ENCODE measurements at regions not wholly inside any gene's neighbourhood (a gene's known extent, or its start where the extent isn't known, plus 50 kb on each side); places are given as distances from the start of the nearest gene placed in this dataset.

DNA sequence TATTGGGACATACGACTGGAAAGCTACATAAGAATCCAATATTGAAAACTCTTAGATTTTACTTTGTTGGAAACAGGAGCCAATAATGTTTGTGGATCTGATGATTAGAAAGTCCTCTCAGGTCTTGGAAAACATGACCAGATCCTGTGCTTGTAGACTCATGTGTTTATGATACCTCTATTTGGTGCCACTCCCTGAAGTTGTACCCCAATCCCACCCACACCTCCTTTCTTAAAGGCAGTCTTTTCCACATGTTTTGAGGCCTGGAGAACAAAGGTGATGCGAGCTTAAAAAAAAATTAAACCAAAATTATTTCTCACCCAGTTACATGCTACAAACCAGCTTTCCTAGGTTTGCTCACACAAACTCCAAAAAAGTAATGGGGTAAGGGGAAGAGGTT is 262.7 kb downstream of the PTTG2 start:
- H3K4me3 ChIP-seq (ENCODE audit: low read depth, low read length, poor library complexity, severe bottlenecking): no peak overlapping the region
- no peaks in the 10 kb centered on the region for H3K4me1 ChIP-seq (ENCODE audit: insufficient read depth, low read length, poor library complexity, severe bottlenecking)
- H3K27me3 ChIP-seq (replicated peaks; ENCODE audit: insufficient read depth, low read depth, low read length, poor library complexity): no peaks in the 10 kb centered on the region
- BruUV-seq (replicated peaks): no TSS peak
- H3K36me3 ChIP-seq (ENCODE audit: insufficient read depth, low read length, poor library complexity, severe bottlenecking): no peaks in the 10 kb centered on the region
- no peak for DNase-seq (ENCODE audit: low spot score)
- TF ChIP-seq, protein P1, sequence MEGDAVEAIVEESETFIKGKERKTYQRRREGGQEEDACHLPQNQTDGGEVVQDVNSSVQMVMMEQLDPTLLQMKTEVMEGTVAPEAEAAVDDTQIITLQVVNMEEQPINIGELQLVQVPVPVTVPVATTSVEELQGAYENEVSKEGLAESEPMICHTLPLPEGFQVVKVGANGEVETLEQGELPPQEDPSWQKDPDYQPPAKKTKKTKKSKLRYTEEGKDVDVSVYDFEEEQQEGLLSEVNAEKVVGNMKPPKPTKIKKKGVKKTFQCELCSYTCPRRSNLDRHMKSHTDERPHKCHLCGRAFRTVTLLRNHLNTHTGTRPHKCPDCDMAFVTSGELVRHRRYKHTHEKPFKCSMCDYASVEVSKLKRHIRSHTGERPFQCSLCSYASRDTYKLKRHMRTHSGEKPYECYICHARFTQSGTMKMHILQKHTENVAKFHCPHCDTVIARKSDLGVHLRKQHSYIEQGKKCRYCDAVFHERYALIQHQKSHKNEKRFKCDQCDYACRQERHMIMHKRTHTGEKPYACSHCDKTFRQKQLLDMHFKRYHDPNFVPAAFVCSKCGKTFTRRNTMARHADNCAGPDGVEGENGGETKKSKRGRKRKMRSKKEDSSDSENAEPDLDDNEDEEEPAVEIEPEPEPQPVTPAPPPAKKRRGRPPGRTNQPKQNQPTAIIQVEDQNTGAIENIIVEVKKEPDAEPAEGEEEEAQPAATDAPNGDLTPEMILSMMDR (conservative IDR thresholded peaks at IDR 0.05; ENCODE audit: low read depth, low read length): no peak
- TF ChIP-seq EZH2 (IDR thresholded peaks at IDR 0.05; ENCODE audit: borderline replicate concordance, low read depth, low read length, poor library complexity, severe bottlenecking): no peak
- ChIA-PET CTCF (no interaction called here), POLR2A (ENCODE audit: low non-redundant PET) (no interaction called here)
- H3K9me3 ChIP-seq (ENCODE audit: low read depth, low read length, poor library complexity, severe bottlenecking): no peaks in the 10 kb centered on the region
- intact Hi-C loops (cut with micrococcal nuclease; ENCODE audit: unreplicated experiment): no loop called here
- no peak overlapping the region for H3K27ac ChIP-seq (ENCODE audit: low read depth, low read length, poor library complexity, severe bottlenecking)

DNA sequence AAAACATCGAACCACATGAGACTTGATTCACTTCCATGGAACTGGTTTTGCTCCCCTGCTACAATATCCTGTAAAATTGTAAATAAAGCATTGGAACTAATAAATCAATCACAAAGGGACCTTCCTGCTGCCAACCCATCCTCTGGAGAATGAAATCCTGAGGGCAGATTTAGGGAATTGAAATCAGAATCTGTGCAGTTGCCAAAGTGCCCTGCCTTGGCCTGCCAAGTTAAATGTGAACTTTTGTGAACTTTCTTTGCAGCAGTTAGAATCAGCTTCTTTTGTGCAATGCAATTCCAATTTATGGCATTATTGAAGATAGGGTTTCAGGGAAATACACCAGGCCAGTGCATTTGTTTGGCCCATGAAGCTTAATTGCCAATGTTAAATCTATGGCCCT is 263.1 kb downstream of the PTTG2 start:
- Histone ChIP-seq H3K36me3 (ENCODE audit: insufficient read depth, low read length, poor library complexity, severe bottlenecking) (no peaks in the 10 kb centered on the region), H3K27me3 (replicated peaks; ENCODE audit: insufficient read depth, low read depth, low read length, poor library complexity) (no peaks in the 10 kb centered on the region), H3K27ac (ENCODE audit: low read depth, low read length, poor library complexity, severe bottlenecking) (no peak overlapping the region), H3K9me3 (ENCODE audit: low read depth, low read length, poor library complexity, severe bottlenecking) (no peaks in the 10 kb centered on the region), H3K4me3 (ENCODE audit: low read depth, low read length, poor library complexity, severe bottlenecking) (no peak overlapping the region), H3K4me1 (ENCODE audit: insufficient read depth, low read length, poor library complexity, severe bottlenecking) (no peaks in the 10 kb centered on the region)
- TF ChIP-seq EZH2 (IDR thresholded peaks at IDR 0.05; ENCODE audit: borderline replicate concordance, low read depth, low read length, poor library complexity, severe bottlenecking): no peak
- TF ChIP-seq, protein P1 (conservative IDR thresholded peaks at IDR 0.05; ENCODE audit: low read depth, low read length): no peak
- BruUV-seq (replicated peaks): no TSS peak
- intact Hi-C loops (cut with micrococcal nuclease; ENCODE audit: unreplicated experiment): no loop called here
- ChIA-PET CTCF (no interaction called here), POLR2A (ENCODE audit: low non-redundant PET) (no interaction called here)
- no peak for DNase-seq (ENCODE audit: low spot score)

DNA sequence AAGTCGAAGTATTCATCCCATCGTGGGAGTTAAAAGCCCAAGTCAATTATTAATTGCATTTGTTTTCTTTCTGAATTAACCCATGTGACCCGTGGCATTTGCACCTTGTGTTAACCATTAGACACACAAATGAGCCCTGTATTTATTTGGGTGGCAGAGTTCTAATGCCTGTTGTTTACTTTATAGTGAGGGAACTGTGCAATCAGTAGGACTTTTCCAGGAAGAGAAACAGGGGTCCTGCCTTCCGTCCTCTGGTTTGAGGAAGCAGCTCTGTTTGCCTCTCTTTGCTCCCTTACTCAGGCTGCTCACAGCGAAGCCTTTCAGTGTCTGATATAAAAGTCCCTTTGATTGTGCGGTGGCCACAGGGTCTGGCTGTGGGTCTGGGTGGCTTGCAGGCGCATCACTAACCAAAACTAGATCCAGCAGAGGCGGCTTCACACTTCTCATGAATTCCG is 263.6 kb downstream of the PTTG2 start:
- no peak for DNase-seq (ENCODE audit: low spot score)
- Histone ChIP-seq H3K27me3 (replicated peaks; ENCODE audit: insufficient read depth, low read depth, low read length, poor library complexity) (no peaks in the 10 kb centered on the region), H3K9me3 (ENCODE audit: low read depth, low read length, poor library complexity, severe bottlenecking) (no peaks in the 10 kb centered on the region), H3K27ac (ENCODE audit: low read depth, low read length, poor library complexity, severe bottlenecking) (no peak overlapping the region), H3K4me3 (ENCODE audit: low read depth, low read length, poor library complexity, severe bottlenecking) (no peak overlapping the region), H3K4me1 (ENCODE audit: insufficient read depth, low read length, poor library complexity, severe bottlenecking) (no peaks in the 10 kb centered on the region), H3K36me3 (ENCODE audit: insufficient read depth, low read length, poor library complexity, severe bottlenecking) (no peaks in the 10 kb centered on the region)
- no TSS peak for BruUV-seq (replicated peaks)
- no peak for TF ChIP-seq EZH2 (IDR thresholded peaks at IDR 0.05; ENCODE audit: borderline replicate concordance, low read depth, low read length, poor library complexity, severe bottlenecking)
- TF ChIP-seq, protein P1 (conservative IDR thresholded peaks at IDR 0.05; ENCODE audit: low read depth, low read length): no peak
- ChIA-PET CTCF (no interaction called here), POLR2A (ENCODE audit: low non-redundant PET) (no interaction called here)
- intact Hi-C loops (cut with micrococcal nuclease; ENCODE audit: unreplicated experiment): no loop called here

Measured in A673 (cell line).